Vagina (tissue), 2 donors: ENCODE measurements at regions not wholly inside any gene's neighbourhood (a gene's known extent, or its start where the extent isn't known, plus 50 kb on each side); places are given as distances from the start of the nearest gene placed in this dataset.

Source experiments
- CTCF ChIP-seq, 3 experiments: fragments of 450-650 bp in 2 of 3; fragments of 200-600 bp in 1 of 3; sonication (generic) in 1 of 3; IDR thresholded peaks; one replicate each; pipeline ENCODE4 v1.5.1; 2017 to 2019; ENCODE audit warnings: antibody characterized with exemption in 3 of 3, mild to moderate bottlenecking in 2 of 3, moderate library complexity in 2 of 3
- POLR2A ChIP-seq, 2 donors: fragments of 450-650 bp; IDR thresholded peaks; one replicate each; pipeline ENCODE4 v1.6.1; 2017; ENCODE audit warnings: antibody characterized with exemption in 2 of 2, mild to moderate bottlenecking in 2 of 2, moderate library complexity in 2 of 2
- POLR2AphosphoS5 ChIP-seq, 2 donors: sonication (generic); formaldehyde crosslinking; IDR thresholded peaks; one replicate each; pipeline ENCODE4 v1.9.0; 2017; ENCODE audit warnings: antibody characterized with exemption in 2 of 2, mild to moderate bottlenecking in 2 of 2, low read depth in 1 of 2; ENCODE audit not compliant: insufficient read depth in 1 of 2

- TF ChIP-seq CTCF (IDR thresholded peaks at IDR 0.05) (no peak), POLR2A (IDR thresholded peaks at IDR 0.05) (no peak), POLR2AphosphoS5 (IDR thresholded peaks at IDR 0.05; ENCODE audit: insufficient read depth in 1 of 2, low read depth in 1 of 2) (no peak)
These were observed 181.4 kb upstream of the PWP1 start for GRCh38 chr12:107503887-107504885.
